Loucy (cell line): ENCODE measurements at regions not wholly inside any gene's neighbourhood (a gene's known extent, or its start where the extent isn't known, plus 50 kb on each side); places are given as distances from the start of the nearest gene placed in this dataset.

Experiments
- H2AFZ ChIP-seq: fragments of 200-600 bp; sonication (generic); 2 replicates; pipeline ENCODE4 v1.6.0; 2016; ENCODE audit warnings: antibody characterized with exemption, mild to moderate bottlenecking, low read length, moderate library complexity
- H3F3A ChIP-seq: fragments of 200-600 bp; 2 replicates; pipeline ENCODE4 v1.6.0; 2016; ENCODE audit warnings: antibody characterized with exemption, low read depth, mild to moderate bottlenecking
- H3K27me3 ChIP-seq: fragments of 200-600 bp; sonication (generic); 2 replicates; pipeline ENCODE4 v1.6.1; 2014; ENCODE audit warnings: low read length, mild to moderate bottlenecking; ENCODE audit not compliant: insufficient read depth, poor library complexity, severe bottlenecking
- H3K36me3 ChIP-seq: fragments of 200-600 bp; sonication (generic); 2 replicates; pipeline ENCODE4 v1.6.1; 2016; ENCODE audit warnings: low read length; ENCODE audit not compliant: insufficient read depth
- H3K4me1 ChIP-seq: fragments of 200-600 bp; sonication (generic); 2 replicates; pipeline ENCODE4 v1.5.1; 2014; ENCODE audit warnings: low read length, mild to moderate bottlenecking; ENCODE audit not compliant: insufficient read depth, poor library complexity, severe bottlenecking
- H3K4me2 ChIP-seq: fragments of 200-600 bp; sonication (generic); 2 replicates; pipeline ENCODE4 v1.6.0; 2014; ENCODE audit warnings: antibody characterized with exemption, low read length, low read depth, mild to moderate bottlenecking; ENCODE audit not compliant: poor library complexity, severe bottlenecking
- H3K4me3 ChIP-seq: fragments of 200-600 bp; sonication (generic); 2 replicates; pipeline ENCODE4 v1.5.1; 2014; ENCODE audit warnings: low read length, mild to moderate bottlenecking, mixed read lengths; ENCODE audit not compliant: poor library complexity, severe bottlenecking
- H3K79me2 ChIP-seq: fragments of 200-600 bp; sonication (generic); 2 replicates; pipeline ENCODE4 v1.6.1; 2014; ENCODE audit warnings: low read length; ENCODE audit not compliant: insufficient read depth
- H3K9ac ChIP-seq: fragments of 200-600 bp; sonication (generic); 2 replicates; pipeline ENCODE4 v1.6.0; 2014; ENCODE audit warnings: mild to moderate bottlenecking, low read depth, low read length, moderate library complexity; ENCODE audit not compliant: poor library complexity, severe bottlenecking
- H3K9me2 ChIP-seq: fragments of 200-600 bp; sonication (generic); replicated peaks from 2 replicates; pipeline ENCODE4 v1.6.1; 2016; ENCODE audit warnings: low read depth, low read length, mixed read lengths
- H3K9me3 ChIP-seq: fragments of 200-600 bp; sonication (generic); 2 replicates; pipeline ENCODE4 v1.6.1; 2014; ENCODE audit warnings: mild to moderate bottlenecking, antibody characterized with exemption, low read length, low read depth; ENCODE audit not compliant: insufficient read depth
- H4K20me1 ChIP-seq: fragments of 200-600 bp; sonication (generic); 2 replicates; pipeline ENCODE4 v1.6.0; 2014; ENCODE audit warnings: antibody characterized with exemption, low read length, mild to moderate bottlenecking; ENCODE audit not compliant: insufficient read depth, poor library complexity, severe bottlenecking
- CTCF ChIP-seq: fragments of 200-600 bp; sonication (generic); conservative IDR thresholded peaks from 2 replicates; pipeline ENCODE4 v1.5.1; 2014; ENCODE audit warnings: mild to moderate bottlenecking, antibody characterized with exemption, low read length
- EZH2phosphoT487 ChIP-seq: fragments of 200-600 bp; IDR thresholded peaks from 2 replicates; pipeline ENCODE4 v1.6.1; 2018; ENCODE audit warnings: antibody characterized with exemption, mild to moderate bottlenecking, moderate library complexity, borderline replicate concordance

- H3K9me2 ChIP-seq: no peaks in the 10 kb centered on the region
- H3K9me3 ChIP-seq: no peaks in the 10 kb centered on the region
- no peaks in the 10 kb centered on the region for H3K4me1 ChIP-seq
- H3K79me2 ChIP-seq: no peaks in the 10 kb centered on the region
- H3K4me2 ChIP-seq: no peak overlapping the region
- H3F3A ChIP-seq: no peaks in the 10 kb centered on the region
- no peak overlapping the region for H3K4me3 ChIP-seq
- H3K36me3 ChIP-seq: no peaks in the 10 kb centered on the region
- TF ChIP-seq EZH2phosphoT487: no peak
- TF ChIP-seq CTCF: no peak
- no peak overlapping the region for H3K9ac ChIP-seq
- H4K20me1 ChIP-seq: no peaks in the 10 kb centered on the region
- no peak overlapping the region for H2AFZ ChIP-seq
- H3K27me3 ChIP-seq: no peaks in the 10 kb centered on the region
Measured at GRCh38 chr10:120121768-120122167, 229.2 kb downstream of the SEC23IP start.

GRCh38 chr10:120131183-120131582 lies 238.7 kb downstream of the SEC23IP start:
- Histone ChIP-seq H3K4me1 (no peaks in the 10 kb centered on the region), H2AFZ (no peak overlapping the region), H3K27me3 (no peaks in the 10 kb centered on the region), H3F3A (no peaks in the 10 kb centered on the region), H3K4me2 (no peak overlapping the region), H3K36me3 (no peaks in the 10 kb centered on the region), H3K4me3 (no peak overlapping the region), H3K9me3 (no peaks in the 10 kb centered on the region), H3K9me2 (no peaks in the 10 kb centered on the region), H3K79me2 (no peaks in the 10 kb centered on the region), H3K9ac (no peak overlapping the region), H4K20me1 (no peaks in the 10 kb centered on the region)
- TF ChIP-seq CTCF: no peak
- no peak for TF ChIP-seq EZH2phosphoT487

GRCh38 chr10:120132811-120133210 lies 240.3 kb downstream of the SEC23IP start:
- Histone ChIP-seq H3K4me1 (no peaks in the 10 kb centered on the region), H3K9me3 (no peaks in the 10 kb centered on the region), H3K9me2 (no peaks in the 10 kb centered on the region), H3K4me3 (no peak overlapping the region), H4K20me1 (no peaks in the 10 kb centered on the region), H3K79me2 (no peaks in the 10 kb centered on the region), H3K27me3 (no peaks in the 10 kb centered on the region), H3K4me2 (no peak overlapping the region), H3F3A (no peaks in the 10 kb centered on the region), H2AFZ (no peak overlapping the region), H3K9ac (no peak overlapping the region), H3K36me3 (no peaks in the 10 kb centered on the region)
- TF ChIP-seq CTCF: no peak
- no peak for TF ChIP-seq EZH2phosphoT487
